B cell (primary cell): ENCODE measurements at regions not wholly inside any gene's neighbourhood (a gene's known extent, or its start where the extent isn't known, plus 50 kb on each side); places are given as distances from the start of the nearest gene placed in this dataset.

Experiments
- ATAC-seq: fragments of 200-7000 bp; cut with Tn5 transposase; one replicate; pipeline ENCODE4 v1.10.0; 2021; ENCODE audit warnings: low read depth, mild to moderate bottlenecking, moderate number of reproducible peaks, moderate library complexity
- CTCF ChIA-PET: fragments of 350-600 bp; sonication (Branson Sonifier 250); formaldehyde crosslinking; loops from one replicate; lab custom pipeline; 2021; ENCODE audit warnings: antibody characterized with exemption, inconsistent platforms; lab: Charles Lee
- POLR2A ChIA-PET: fragments of 350-600 bp; sonication (Branson Sonifier 250); formaldehyde crosslinking; loops from one replicate; lab custom pipeline; 2021; ENCODE audit warnings: antibody characterized with exemption; lab: Charles Lee
- DNase-seq: peaks from one replicate; pipeline ENCODE4 v3.0.0; 2013
- H2AFZ ChIP-seq: 2 replicates; pipeline ENCODE4 v1.6.1; 2012; ENCODE audit warnings: mild to moderate bottlenecking, low read depth, low read length; ENCODE audit not compliant: insufficient read depth, poor library complexity, severe bottlenecking
- H3K27ac ChIP-seq, 2 donors: 1 replicate in 1 of 2; 2 replicates in 1 of 2; pipeline ENCODE4 v1.5.1; 2012 to 2013; ENCODE audit warnings: low read length in 2 of 2, mild to moderate bottlenecking in 2 of 2, moderate library complexity in 1 of 2
- H3K27me3 ChIP-seq, 4 experiments: fragments of 200-600 bp in 1 of 4; sonication (generic) in 1 of 4; replicated peaks in 1 of 4; 1 replicate in 2 of 4; 2 replicates in 2 of 4; pipeline versions ENCODE4 v1.6.1 to v1.7.0; 2013 to 2016; ENCODE audit warnings: low read length in 3 of 4, mild to moderate bottlenecking in 2 of 4, mixed read lengths in 1 of 4, moderate library complexity in 1 of 4; ENCODE audit not compliant: insufficient read depth in 4 of 4, control insufficient read depth in 3 of 4; ENCODE audit errors: control extremely low read depth in 1 of 4
- H3K36me3 ChIP-seq, 2 experiments: replicated peaks in 1 of 2; 1 replicate in 1 of 2; 2 replicates in 1 of 2; pipeline versions ENCODE4 v1.6.1 to v1.7.1; 2013; ENCODE audit warnings: low read length in 1 of 2; ENCODE audit not compliant: insufficient read depth in 2 of 2, control insufficient read depth in 1 of 2; ENCODE audit errors: control extremely low read depth in 1 of 2, extremely low read depth in 1 of 2
- H3K4me1 ChIP-seq, 2 donors: fragments of 200-600 bp in 1 of 2; sonication (generic) in 1 of 2; 1 replicate in 1 of 2; 2 replicates in 1 of 2; pipeline versions ENCODE4 v1.5.1 to v1.6.1; 2013 to 2017; ENCODE audit warnings: low read length in 2 of 2; ENCODE audit not compliant: control insufficient read depth in 2 of 2, insufficient read depth in 2 of 2
- H3K4me2 ChIP-seq: replicated peaks from 2 replicates; pipeline ENCODE3; 2012; ENCODE audit warnings: mild to moderate bottlenecking, low read depth, low read length; ENCODE audit not compliant: poor library complexity, severe bottlenecking
- H3K4me3 ChIP-seq, 5 experiments: fragments of 200-600 bp in 1 of 5; sonication (generic) in 1 of 5; 1 replicate in 3 of 5; 2 replicates in 2 of 5; pipeline versions ENCODE4 v1.5.1 to v1.7.0; 2011 to 2016; ENCODE audit warnings: low read length in 4 of 5, mild to moderate bottlenecking in 4 of 5, low read depth in 2 of 5, control low read depth in 1 of 5, moderate library complexity in 1 of 5; ENCODE audit not compliant: insufficient read depth in 1 of 5; ENCODE audit errors: control extremely low read depth in 1 of 5, extremely low read depth in 1 of 5
- H3K79me2 ChIP-seq: fragments of 200-600 bp; sonication (generic); one replicate; pipeline ENCODE4 v1.6.0; 2016; ENCODE audit warnings: low read length; ENCODE audit not compliant: control insufficient read depth, insufficient read depth
- H3K9ac ChIP-seq: fragments of 200-600 bp; sonication (generic); 2 replicates; pipeline ENCODE4 v1.6.1; 2017; ENCODE audit warnings: mild to moderate bottlenecking, low read length, moderate library complexity
- H3K9me3 ChIP-seq, 3 donors: one replicate each; pipeline versions ENCODE4 v1.6.1 to v1.7.1; 2013; ENCODE audit warnings: low read length in 2 of 3; ENCODE audit not compliant: control insufficient read depth in 2 of 3, insufficient read depth in 1 of 3; ENCODE audit errors: control extremely low read depth in 1 of 3
- H4K20me1 ChIP-seq: 2 replicates; pipeline ENCODE4 v1.6.0; 2012; ENCODE audit warnings: mild to moderate bottlenecking, low read length; ENCODE audit not compliant: insufficient read depth, control insufficient read depth, poor library complexity, severe bottlenecking
- H3K27ac Mint-ChIP-seq: one replicate; pipeline ENCODE4 v1.8.0; 2021; ENCODE audit warnings: mixed read lengths
- H3K27me3 Mint-ChIP-seq: one replicate; pipeline ENCODE4 v1.8.0; 2021; ENCODE audit warnings: mixed read lengths
- H3K4me1 Mint-ChIP-seq: one replicate; pipeline ENCODE4 v1.8.0; 2021; ENCODE audit warnings: mixed read lengths
- H3K4me3 Mint-ChIP-seq: one replicate; pipeline ENCODE4 v1.8.0; 2021; ENCODE audit warnings: mixed read lengths
- H3K9me3 Mint-ChIP-seq: one replicate; pipeline ENCODE4 v1.8.0; 2022; ENCODE audit warnings: mixed read lengths; ENCODE audit not compliant: insufficient read depth
- EZH2 ChIP-seq: IDR thresholded peaks from 2 replicates; pipeline ENCODE4 v1.6.1; 2012; ENCODE audit warnings: borderline replicate concordance, low read depth, mild to moderate bottlenecking, moderate library complexity, low read length; ENCODE audit not compliant: insufficient read depth, poor library complexity, severe bottlenecking
- WGBS: methylation state at CpG from one replicate; pipeline ENCODE4 v1.1.5; 2013; ENCODE audit warnings: missing lambda C conversion rate; ENCODE audit not compliant: insufficient coverage; 5-methylcytosine and 5-hydroxymethylcytosine counted together
- intact Hi-C: fragments of 100-400 bp; cut with micrococcal nuclease; formaldehyde crosslinking; loops from one replicate; pipeline ENCODE4 v1.10.0; 2022
- TF ChIP-seq, protein P1 (sequence below): fragments of 200-600 bp; IDR thresholded peaks from one replicate; pipeline ENCODE4 v1.8.0; 2022; ENCODE audit warnings: antibody characterized with exemption, mild to moderate bottlenecking

DNA sequence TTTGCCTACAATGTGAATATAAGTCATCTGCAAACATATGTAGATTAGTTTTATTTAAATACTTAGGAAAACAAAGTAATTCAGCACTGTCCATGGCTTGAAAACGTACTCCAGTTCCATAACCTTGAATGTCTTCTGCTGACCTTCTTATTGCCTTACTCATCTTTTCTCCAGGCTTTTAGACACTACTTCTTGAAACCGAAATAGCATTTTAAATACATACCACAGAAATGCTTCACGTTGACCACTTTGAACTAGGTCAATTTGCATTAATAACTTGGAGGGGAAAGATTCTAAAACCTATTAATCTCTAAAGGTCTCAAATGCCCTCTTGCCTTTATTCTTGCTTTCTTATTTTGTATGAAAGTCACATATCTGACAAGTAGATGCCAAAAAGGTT lies 995.4 kb upstream of the ACO1 start:
- TF ChIP-seq EZH2 = no peak
- TF ChIP-seq, protein P1, sequence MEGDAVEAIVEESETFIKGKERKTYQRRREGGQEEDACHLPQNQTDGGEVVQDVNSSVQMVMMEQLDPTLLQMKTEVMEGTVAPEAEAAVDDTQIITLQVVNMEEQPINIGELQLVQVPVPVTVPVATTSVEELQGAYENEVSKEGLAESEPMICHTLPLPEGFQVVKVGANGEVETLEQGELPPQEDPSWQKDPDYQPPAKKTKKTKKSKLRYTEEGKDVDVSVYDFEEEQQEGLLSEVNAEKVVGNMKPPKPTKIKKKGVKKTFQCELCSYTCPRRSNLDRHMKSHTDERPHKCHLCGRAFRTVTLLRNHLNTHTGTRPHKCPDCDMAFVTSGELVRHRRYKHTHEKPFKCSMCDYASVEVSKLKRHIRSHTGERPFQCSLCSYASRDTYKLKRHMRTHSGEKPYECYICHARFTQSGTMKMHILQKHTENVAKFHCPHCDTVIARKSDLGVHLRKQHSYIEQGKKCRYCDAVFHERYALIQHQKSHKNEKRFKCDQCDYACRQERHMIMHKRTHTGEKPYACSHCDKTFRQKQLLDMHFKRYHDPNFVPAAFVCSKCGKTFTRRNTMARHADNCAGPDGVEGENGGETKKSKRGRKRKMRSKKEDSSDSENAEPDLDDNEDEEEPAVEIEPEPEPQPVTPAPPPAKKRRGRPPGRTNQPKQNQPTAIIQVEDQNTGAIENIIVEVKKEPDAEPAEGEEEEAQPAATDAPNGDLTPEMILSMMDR = no peak
- Mint-ChIP-seq H3K27ac (no peak overlapping the region), H3K4me1 (peaks cover 14% of the 10 kb centered on the region), H3K4me3 (no peak overlapping the region), H3K27me3 (no peaks in the 10 kb centered on the region), H3K9me3 (no peaks in the 10 kb centered on the region)
- Histone ChIP-seq H3K4me1 (peaks cover 0 to 4% of the 10 kb centered on the region in 2 donors), H4K20me1 (no peaks in the 10 kb centered on the region), H3K4me2 (no peak overlapping the region), H3K36me3 (no peaks in the 10 kb centered on the region), H3K79me2 (no peaks in the 10 kb centered on the region), H2AFZ (no peak overlapping the region), H3K27ac (no peak overlapping the region), H3K9ac (no peak overlapping the region), H3K4me3 (no peak overlapping the region), H3K27me3 (no peaks in the 10 kb centered on the region), H3K9me3 (no peaks in the 10 kb centered on the region)
- ChIA-PET CTCF (no interaction called here), POLR2A (no interaction called here)
- no peak for DNase-seq
- intact Hi-C loops = no loop called here
- ATAC-seq = no peak
- no CpG with 5 or more reads among the region's 3 CpGs for WGBS

DNA sequence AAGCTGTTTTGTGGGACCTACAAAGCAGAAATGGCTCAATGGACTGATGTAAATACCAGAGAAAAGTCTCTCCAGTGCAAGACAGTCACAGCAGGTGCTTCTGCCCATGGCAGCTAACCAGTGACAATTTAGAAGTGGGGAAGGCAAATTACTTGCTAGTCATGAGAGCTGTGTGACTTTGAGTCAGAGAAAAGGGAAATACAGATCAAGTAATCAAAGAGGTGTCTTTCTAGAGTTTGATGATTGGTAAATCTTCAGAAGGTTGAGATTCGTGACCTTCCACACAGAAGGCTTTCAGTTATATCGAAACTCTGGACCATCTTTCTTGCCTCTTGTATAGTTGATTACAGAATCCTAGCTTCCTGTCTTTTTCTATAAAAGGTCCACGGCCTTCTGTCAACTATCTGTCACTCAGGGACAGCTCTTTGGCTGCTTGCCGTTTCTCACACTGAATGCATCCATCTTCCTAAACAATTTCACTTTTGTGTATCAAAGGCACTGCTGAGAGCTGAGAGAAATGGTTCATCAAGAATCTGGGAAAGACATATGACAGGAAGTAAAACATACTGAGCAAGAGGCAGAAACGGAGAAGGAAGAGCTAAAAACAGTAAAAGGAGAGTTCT lies 993.9 kb upstream of the ACO1 start:
- Histone ChIP-seq H3K9ac (peak overlapping the region; percentile 5), H3K79me2 (no peaks in the 10 kb centered on the region), H3K4me1 (peaks cover 0 to 4% of the 10 kb centered on the region in 2 donors), H4K20me1 (no peaks in the 10 kb centered on the region), H2AFZ (peak overlapping the region; percentile 62), H3K36me3 (no peaks in the 10 kb centered on the region), H3K9me3 (no peaks in the 10 kb centered on the region), H3K27ac (no peak overlapping the region), H3K4me3 (no peak overlapping the region), H3K4me2 (no peak overlapping the region), H3K27me3 (no peaks in the 10 kb centered on the region)
- intact Hi-C loops = no loop called here
- no peaks in the 10 kb centered on the region for H3K9me3 Mint-ChIP-seq
- peaks cover 14% of the 10 kb centered on the region for H3K4me1 Mint-ChIP-seq
- 50% methylated on average over 2 of the region's 5 CpGs for WGBS
- H3K27me3 Mint-ChIP-seq = no peaks in the 10 kb centered on the region
- ATAC-seq (no peak), DNase-seq (peak; percentile 8)
- ChIA-PET POLR2A (no interaction called here), CTCF (no interaction called here)
- no peak for TF ChIP-seq EZH2
- TF ChIP-seq, protein P1 = no peak
- peak overlapping the region; percentile 40 for H3K4me3 Mint-ChIP-seq
- no peak overlapping the region for H3K27ac Mint-ChIP-seq
